ENCODE measurements at regions not wholly inside any gene's neighbourhood (a gene's known extent, or its start where the extent isn't known, plus 50 kb on each side); places are given as distances from the start of the nearest gene placed in this dataset.

- TF ChIP-seq TFAP4 (IDR thresholded peaks at IDR 0.05; ENCODE audit: borderline replicate concordance, low read depth): no peak
- TF ChIP-seq JDP2 (CRISPR knock-in tag; IDR thresholded peaks at IDR 0.05; ENCODE audit: borderline replicate concordance): no peak
- no peak for TF ChIP-seq STAG1 (CRISPR knock-in tag; IDR thresholded peaks at IDR 0.05)
- no peak for TF ChIP-seq ZNF282 (IDR thresholded peaks at IDR 0.05; ENCODE audit: partially characterized antibody)
- no peak for TF ChIP-seq NAIF1 (CRISPR knock-in tag; IDR thresholded peaks at IDR 0.05; ENCODE audit: borderline replicate concordance)
Observed at GRCh38 chr16:79336437-79337229, 263.9 kb downstream of the MAF start.
